LNCAP (cell line): ENCODE measurements at regions not wholly inside any gene's neighbourhood (a gene's known extent, or its start where the extent isn't known, plus 50 kb on each side); places are given as distances from the start of the nearest gene placed in this dataset.

Source experiments
- TF ChIP-seq, protein P1 (sequence below): fragments of 450-650 bp; IDR thresholded peaks from 2 replicates; pipeline ENCODE4 v1.5.1; 2017; ENCODE audit warnings: mild to moderate bottlenecking

DNA sequence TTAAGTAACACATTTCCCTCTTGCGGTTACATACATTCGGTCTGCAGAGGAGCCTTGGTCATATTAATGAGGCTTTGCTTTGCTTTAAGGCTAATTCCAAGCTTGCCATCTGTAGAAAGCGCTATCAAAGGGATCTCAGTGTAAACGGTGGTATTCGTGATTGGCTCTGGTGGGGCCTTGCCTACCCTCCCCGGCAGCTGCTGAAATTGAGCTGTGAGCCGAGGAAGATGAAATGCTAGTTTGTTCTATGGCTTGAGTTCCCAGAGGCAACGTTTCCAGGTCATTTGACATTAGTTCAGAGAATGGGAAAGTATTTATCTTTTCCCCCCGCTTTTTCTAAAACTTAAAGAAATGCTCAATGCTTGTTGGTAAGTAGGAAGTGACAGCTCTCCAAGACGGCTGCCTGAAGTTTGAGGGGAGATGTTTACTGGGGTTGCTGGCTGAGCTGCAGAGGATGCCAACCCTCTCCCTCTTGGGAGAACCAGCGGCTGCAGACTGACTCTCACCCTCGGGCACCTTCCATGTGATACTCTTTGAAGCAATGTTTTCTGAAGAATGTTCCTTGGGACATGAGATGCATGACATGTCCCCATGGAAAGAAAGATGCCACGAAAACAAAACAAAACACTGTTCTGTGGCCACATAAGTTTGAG is 458.7 kb upstream of the EEF2KMT start:
- TF ChIP-seq, protein P1, sequence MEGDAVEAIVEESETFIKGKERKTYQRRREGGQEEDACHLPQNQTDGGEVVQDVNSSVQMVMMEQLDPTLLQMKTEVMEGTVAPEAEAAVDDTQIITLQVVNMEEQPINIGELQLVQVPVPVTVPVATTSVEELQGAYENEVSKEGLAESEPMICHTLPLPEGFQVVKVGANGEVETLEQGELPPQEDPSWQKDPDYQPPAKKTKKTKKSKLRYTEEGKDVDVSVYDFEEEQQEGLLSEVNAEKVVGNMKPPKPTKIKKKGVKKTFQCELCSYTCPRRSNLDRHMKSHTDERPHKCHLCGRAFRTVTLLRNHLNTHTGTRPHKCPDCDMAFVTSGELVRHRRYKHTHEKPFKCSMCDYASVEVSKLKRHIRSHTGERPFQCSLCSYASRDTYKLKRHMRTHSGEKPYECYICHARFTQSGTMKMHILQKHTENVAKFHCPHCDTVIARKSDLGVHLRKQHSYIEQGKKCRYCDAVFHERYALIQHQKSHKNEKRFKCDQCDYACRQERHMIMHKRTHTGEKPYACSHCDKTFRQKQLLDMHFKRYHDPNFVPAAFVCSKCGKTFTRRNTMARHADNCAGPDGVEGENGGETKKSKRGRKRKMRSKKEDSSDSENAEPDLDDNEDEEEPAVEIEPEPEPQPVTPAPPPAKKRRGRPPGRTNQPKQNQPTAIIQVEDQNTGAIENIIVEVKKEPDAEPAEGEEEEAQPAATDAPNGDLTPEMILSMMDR, result no peak

DNA sequence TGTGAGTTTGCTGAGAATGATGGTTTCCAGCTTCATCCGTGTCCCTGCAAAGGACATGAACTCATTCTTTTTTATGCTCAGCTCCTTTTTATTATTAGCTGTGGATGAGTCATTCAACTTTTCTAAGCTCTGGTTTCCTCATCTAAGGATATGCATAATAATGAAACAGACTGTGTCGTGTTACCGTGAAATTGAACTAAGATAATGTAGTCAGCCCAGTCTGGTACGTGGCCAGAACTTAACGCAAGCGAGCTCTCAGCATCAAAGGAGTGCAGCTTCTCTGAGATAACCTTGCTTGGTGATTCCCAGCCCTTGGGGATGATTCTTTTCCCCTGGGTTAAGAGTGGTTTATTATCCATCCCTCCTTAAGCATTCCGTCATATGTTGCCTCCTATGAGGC is 454.3 kb upstream of the EEF2KMT start:
- TF ChIP-seq, protein P1, result no peak

DNA sequence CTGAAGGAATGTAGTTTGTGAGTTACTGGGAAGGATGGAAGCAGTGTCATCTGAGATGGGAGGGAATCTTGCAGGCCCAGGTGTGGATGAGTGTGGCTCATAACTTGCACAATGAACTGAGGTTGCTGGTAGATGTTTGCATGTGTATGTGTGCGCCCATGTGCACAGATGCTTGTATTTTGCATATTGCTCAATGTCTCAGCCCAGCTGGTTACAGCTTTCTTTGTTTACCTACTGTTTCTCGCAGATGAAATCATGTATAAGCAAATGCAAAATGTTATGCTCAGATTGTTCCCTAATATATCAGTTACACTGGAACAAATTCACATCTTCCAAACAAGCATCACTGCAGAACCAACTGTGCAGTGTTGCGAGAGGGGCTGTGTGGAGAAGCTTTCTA is 452.2 kb upstream of the EEF2KMT start:
- TF ChIP-seq, protein P1, result no peak

DNA sequence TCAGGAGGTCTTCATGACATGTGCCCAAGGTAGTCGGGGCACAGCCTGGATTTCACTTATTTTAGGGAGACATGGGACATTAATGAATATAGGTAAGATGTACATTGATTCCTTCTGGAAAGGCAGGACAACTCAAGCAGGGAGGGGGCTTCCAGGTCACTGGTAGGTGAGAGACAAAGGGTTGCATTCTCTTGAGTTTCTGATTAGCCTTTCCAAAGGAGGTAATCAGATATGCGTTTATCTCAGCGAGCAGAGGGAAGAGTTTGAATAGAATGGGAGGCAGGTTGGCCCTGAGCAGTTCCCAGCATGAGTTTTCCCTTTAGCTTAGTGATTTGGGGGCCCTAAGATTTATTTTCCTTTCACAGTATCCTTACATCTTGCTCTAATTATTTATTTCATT is 443.8 kb upstream of the EEF2KMT start:
- TF ChIP-seq, protein P1, result no peak

DNA sequence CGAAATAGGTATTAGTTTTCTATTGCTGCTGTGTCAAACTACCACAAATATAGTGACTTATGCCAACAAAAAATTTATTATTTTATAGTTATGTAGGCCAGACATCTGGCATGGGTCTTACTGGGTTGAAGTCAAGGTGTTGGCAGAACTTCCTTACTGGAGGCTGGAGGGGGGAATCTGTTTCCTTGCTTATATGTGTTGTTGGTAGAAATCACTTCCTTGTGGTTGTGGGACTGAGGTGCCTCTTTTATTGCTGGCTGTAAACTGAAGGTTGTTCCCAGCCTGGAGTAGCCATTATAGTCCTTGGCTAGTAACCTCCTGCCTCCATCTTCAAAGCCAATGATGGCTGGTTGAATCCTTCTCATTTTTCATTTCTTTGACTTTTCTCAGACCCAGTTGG is 439.8 kb upstream of the EEF2KMT start:
- TF ChIP-seq, protein P1, result no peak

DNA sequence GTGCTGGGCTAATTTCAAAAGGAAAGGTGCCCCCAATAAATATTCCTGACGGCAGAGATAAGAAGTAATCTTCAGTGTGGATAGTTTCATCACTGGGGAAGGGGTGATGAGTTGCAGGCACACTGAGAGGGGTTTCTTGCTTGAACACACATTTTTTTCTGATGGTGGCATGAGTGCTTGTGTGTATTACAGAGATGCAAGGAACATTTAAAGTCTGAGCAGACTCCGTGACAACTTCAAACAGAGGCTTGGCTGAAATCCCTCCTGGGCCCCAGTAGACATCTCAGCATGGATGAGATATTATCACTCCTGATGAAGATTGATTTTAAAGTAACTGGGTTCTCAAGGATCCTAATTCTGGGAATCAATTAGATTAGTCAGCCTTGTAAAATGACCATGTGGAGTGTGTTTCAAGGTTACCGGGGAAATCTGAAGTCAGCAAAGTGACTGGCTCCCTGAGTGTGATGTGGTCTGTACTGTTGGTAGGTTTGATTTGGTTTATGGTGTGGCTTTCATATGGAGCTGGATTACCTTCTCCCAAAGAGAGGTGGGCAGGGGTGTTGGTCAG is 435.8 kb upstream of the EEF2KMT start:
- TF ChIP-seq, protein P1, result no peak

DNA sequence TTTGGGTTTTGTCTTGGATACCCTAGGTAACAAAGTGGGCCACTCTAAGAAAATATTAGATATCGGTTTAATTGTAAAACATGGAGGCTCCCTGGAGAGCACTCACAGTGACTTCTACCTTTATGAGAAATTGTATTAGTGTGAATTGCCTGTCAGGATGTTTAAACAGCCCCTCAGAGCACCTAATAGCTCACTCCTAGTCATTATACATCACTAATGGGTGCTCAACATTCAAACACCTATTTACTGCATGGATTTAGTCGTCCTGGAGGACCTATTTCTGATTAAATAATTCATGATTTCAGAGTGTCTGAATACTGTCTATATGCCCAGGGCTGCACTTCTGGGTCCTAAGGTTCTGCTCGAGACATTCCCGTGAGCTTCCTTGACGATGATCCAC is 430.2 kb upstream of the EEF2KMT start:
- TF ChIP-seq, protein P1, result no peak
